ENCODE measurements at regions not wholly inside any gene's neighbourhood (a gene's known extent, or its start where the extent isn't known, plus 50 kb on each side); places are given as distances from the start of the nearest gene placed in this dataset.
A peak's percentile ranks its signal among the peaks of the same experiment; 100 is the strongest.

- H3K27ac ChIP-seq: no peak overlapping the region
- 0 out of 2 replicates have a peak overlapping the region, but pooled peaks have one; percentile 32 for H2AFZ ChIP-seq
- ChIA-PET POLR2A (ENCODE audit: unreplicated experiment) (no interaction called here), CTCF (no interaction called here)
- H3K9me2 ChIP-seq (ENCODE audit: insufficient read depth): no peaks in the 10 kb centered on the region
- BruUV-seq (replicated peaks): no TSS peak
- H3K9me3 ChIP-seq (ENCODE audit: insufficient read depth, low read depth): no peaks in the 10 kb centered on the region; the same call in 1 of the 2 replicates
- TF ChIP-seq EZH2 (IDR thresholded peaks at IDR 0.05; ENCODE audit: low read depth) (no peak), CTCF (conservative IDR thresholded peaks at IDR 0.05) (no peak)
- peaks cover 7% of the 10 kb centered on the region; the same call in 1 of the 2 replicates for H3K27me3 ChIP-seq (ENCODE audit: insufficient read depth, low read depth)
- DNase-seq: no peak
- no peak overlapping the region for H3K4me3 ChIP-seq
- no peaks in the 10 kb centered on the region for H3K79me2 ChIP-seq (ENCODE audit: low read depth)
- H3K4me2 ChIP-seq: no peak overlapping the region
- H4K20me1 ChIP-seq (ENCODE audit: insufficient read depth): no peaks in the 10 kb centered on the region
- no peaks in the 10 kb centered on the region for H3F3A ChIP-seq (ENCODE audit: insufficient read depth, low read depth)
- H3K4me1 ChIP-seq (replicated peaks; ENCODE audit: insufficient read depth): no peaks in the 10 kb centered on the region
- H3K36me3 ChIP-seq (ENCODE audit: low read depth): no peaks in the 10 kb centered on the region
- intact Hi-C loops (cut with micrococcal nuclease; ENCODE audit: unreplicated experiment): no loop called here
Measured at GRCh38 chr9:80540387-80540786, 968.6 kb downstream of the TLE4 start.

GRCh38 chr9:80538976-80539375 lies 967.2 kb downstream of the TLE4 start:
- H3K27ac ChIP-seq: no peak overlapping the region
- intact Hi-C loops (cut with micrococcal nuclease; ENCODE audit: unreplicated experiment): no loop called here
- ChIA-PET CTCF (no interaction called here), POLR2A (ENCODE audit: unreplicated experiment) (no interaction called here)
- no peak for DNase-seq
- BruUV-seq (replicated peaks): no TSS peak
- no peaks in the 10 kb centered on the region for H3K9me3 ChIP-seq (ENCODE audit: insufficient read depth, low read depth)
- no peak overlapping the region for H2AFZ ChIP-seq
- TF ChIP-seq EZH2 (IDR thresholded peaks at IDR 0.05; ENCODE audit: low read depth) (no peak), CTCF (conservative IDR thresholded peaks at IDR 0.05) (no peak)
- no peaks in the 10 kb centered on the region for H3K27me3 ChIP-seq (ENCODE audit: insufficient read depth, low read depth)
- H3K4me1 ChIP-seq (replicated peaks; ENCODE audit: insufficient read depth): no peaks in the 10 kb centered on the region
- no peaks in the 10 kb centered on the region for H3F3A ChIP-seq (ENCODE audit: insufficient read depth, low read depth)
- no peaks in the 10 kb centered on the region for H3K9me2 ChIP-seq (ENCODE audit: insufficient read depth)
- H3K4me3 ChIP-seq: no peak overlapping the region
- H3K79me2 ChIP-seq (ENCODE audit: low read depth): no peaks in the 10 kb centered on the region
- no peak overlapping the region for H3K4me2 ChIP-seq
- H4K20me1 ChIP-seq (ENCODE audit: insufficient read depth): no peaks in the 10 kb centered on the region
- no peaks in the 10 kb centered on the region for H3K36me3 ChIP-seq (ENCODE audit: low read depth)

GRCh38 chr9:80522465-80522864 lies 950.7 kb downstream of the TLE4 start:
- Histone ChIP-seq H3K4me1 (replicated peaks; ENCODE audit: insufficient read depth) (no peaks in the 10 kb centered on the region), H3K9me3 (ENCODE audit: insufficient read depth, low read depth) (no peaks in the 10 kb centered on the region), H3K27ac (no peak overlapping the region), H3K4me3 (no peak overlapping the region), H3K79me2 (ENCODE audit: low read depth) (no peaks in the 10 kb centered on the region), H3K4me2 (no peak overlapping the region), H3K9me2 (ENCODE audit: insufficient read depth) (no peaks in the 10 kb centered on the region; the same call in 1 of the 2 replicates), H3K36me3 (ENCODE audit: low read depth) (no peaks in the 10 kb centered on the region), H3F3A (ENCODE audit: insufficient read depth, low read depth) (no peaks in the 10 kb centered on the region), H3K27me3 (ENCODE audit: insufficient read depth, low read depth) (no peaks in the 10 kb centered on the region), H2AFZ (no peak overlapping the region), H4K20me1 (ENCODE audit: insufficient read depth) (no peaks in the 10 kb centered on the region)
- intact Hi-C loops (cut with micrococcal nuclease; ENCODE audit: unreplicated experiment): no loop called here
- no peak for DNase-seq
- ChIA-PET POLR2A (ENCODE audit: unreplicated experiment) (no interaction called here), CTCF (no interaction called here)
- TF ChIP-seq CTCF (conservative IDR thresholded peaks at IDR 0.05) (no peak), EZH2 (IDR thresholded peaks at IDR 0.05; ENCODE audit: low read depth) (no peak)
- no TSS peak for BruUV-seq (replicated peaks)
